ENCODE measurements at regions not wholly inside any gene's neighbourhood (a gene's known extent, or its start where the extent isn't known, plus 50 kb on each side); places are given as distances from the start of the nearest gene placed in this dataset.

DNA sequence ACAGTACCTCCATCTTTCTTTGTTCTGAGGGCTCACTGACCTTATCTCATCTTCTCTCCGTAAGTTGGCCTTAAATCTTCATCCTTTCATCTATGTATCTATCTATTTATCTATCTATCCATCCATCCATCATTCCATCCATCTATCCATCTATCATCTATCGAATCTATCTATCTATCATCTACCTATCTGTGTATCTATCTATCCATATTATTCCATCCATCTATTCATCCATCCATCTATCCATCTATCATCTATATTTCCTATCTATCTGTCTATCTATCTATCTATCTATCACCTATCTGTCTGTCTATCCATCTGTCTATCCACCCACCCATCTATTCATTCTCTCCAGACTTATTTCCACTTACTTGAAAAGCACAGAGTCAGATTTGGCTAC, 147.3 kb upstream of the PMEPA1 start:
- TF ChIP-seq, protein P1, sequence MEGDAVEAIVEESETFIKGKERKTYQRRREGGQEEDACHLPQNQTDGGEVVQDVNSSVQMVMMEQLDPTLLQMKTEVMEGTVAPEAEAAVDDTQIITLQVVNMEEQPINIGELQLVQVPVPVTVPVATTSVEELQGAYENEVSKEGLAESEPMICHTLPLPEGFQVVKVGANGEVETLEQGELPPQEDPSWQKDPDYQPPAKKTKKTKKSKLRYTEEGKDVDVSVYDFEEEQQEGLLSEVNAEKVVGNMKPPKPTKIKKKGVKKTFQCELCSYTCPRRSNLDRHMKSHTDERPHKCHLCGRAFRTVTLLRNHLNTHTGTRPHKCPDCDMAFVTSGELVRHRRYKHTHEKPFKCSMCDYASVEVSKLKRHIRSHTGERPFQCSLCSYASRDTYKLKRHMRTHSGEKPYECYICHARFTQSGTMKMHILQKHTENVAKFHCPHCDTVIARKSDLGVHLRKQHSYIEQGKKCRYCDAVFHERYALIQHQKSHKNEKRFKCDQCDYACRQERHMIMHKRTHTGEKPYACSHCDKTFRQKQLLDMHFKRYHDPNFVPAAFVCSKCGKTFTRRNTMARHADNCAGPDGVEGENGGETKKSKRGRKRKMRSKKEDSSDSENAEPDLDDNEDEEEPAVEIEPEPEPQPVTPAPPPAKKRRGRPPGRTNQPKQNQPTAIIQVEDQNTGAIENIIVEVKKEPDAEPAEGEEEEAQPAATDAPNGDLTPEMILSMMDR (IDR thresholded peaks at IDR 0.05): no peak
- no peak for TF ChIP-seq POLR2A (IDR thresholded peaks at IDR 0.05)
- TF ChIP-seq POLR2AphosphoS5 (IDR thresholded peaks at IDR 0.05): no peak
